ENCODE measurements at regions not wholly inside any gene's neighbourhood (a gene's known extent, or its start where the extent isn't known, plus 50 kb on each side); places are given as distances from the start of the nearest gene placed in this dataset.
"Not testable (repeated sequence)": the region's sequence is repeated elsewhere in the genome, so short reads cannot be mapped to it uniquely, and the experiment has no call there.

DNA sequence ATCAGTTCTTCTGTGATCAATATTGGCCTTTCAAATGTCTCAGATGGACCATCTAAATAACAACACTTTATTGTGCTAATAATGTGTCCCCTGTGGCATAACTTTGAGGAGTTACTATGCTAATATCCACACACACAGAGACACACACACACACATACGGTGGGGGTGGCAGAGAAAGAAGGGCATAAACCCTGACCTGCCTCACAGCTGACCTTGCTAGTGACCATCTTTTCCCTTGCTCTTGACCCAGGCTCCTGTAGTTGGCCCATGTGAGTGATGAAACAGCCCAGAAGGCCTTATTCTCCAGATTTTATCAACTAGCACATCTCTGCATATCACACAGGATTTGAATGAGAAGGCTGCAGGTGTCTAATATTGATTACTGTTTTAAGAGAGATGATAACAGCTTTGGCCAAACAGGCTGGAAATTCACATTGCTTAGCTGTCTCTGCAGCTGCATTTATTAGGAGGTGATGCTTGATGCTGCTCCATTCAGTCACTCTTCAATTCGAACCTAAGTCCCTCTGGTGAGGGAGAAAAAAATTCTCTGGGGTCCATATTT is 176.4 kb downstream of the ACTR3 start:
- DNase-seq (ENCODE audit: low read depth): no peak

DNA sequence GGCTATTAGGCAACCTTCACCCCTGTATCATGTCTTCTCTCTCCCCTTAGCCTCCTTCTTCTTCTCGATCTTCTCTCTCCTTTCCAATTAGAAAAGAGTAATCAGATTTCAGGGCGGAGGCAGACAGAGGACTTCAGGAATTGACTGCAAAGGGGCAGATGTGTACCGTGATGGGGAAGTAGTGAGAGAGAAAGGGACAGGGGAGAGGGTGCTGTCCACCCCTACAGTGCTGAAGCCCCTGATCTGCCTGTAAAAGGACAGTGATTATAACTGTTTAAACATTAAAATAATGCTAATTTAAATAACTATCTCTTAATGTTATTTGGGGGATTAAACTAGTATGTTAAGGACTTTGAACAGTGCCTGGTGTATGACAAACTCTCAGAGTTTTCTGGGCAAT is 178.5 kb downstream of the ACTR3 start:
- DNase-seq (ENCODE audit: low read depth): peak; percentile 11

DNA sequence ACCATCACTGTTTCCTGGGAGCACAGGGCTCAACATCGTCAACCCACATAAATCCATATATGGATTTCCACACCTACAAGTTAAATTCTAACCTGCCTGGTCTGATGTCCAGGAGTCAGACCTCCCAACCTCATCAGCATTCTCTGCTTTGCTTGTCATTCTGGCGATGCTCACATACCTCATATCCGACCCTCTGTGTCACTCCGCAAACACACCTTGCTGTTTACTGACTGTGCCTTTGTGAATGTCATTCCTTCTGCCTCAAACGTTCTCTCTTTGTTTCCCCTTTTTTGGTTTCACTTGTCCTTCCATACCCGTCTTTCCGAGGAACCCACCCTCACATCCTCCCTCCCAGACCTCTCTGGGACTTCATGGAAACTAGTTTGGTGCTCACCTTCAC is 187.1 kb downstream of the ACTR3 start:
- no peak for DNase-seq (ENCODE audit: low read depth)

DNA sequence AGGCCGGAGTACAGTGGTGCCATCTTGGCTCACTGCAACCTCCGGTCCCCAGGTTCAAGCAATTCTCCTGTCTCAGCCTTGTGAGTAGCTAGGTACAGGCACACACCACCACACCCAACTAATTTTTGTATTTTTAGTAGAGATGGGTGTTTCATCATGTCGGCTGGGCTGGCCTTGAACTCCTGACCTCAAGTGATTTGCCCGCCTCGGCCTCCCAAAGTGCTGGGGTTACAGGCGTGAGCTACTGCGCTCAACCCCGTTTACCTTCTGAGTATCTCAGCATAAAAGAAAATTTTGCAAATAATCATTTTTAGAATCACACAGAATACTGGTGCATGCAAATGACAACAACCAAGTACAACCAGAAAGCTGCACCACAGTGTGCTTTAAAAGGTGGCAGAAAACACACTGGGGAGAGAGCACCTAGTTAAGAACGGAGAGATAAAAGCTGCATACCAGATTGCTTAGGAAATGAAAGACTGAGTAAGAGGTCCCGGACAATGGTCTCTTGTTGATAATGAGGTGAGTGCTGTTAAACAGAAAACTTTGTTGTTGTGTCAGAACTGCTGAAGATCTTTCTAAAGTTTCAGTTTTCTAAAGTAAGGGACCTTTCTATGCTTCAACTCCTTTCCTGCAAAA is 189.6 kb downstream of the ACTR3 start:
- no peak for DNase-seq (ENCODE audit: low read depth)

DNA sequence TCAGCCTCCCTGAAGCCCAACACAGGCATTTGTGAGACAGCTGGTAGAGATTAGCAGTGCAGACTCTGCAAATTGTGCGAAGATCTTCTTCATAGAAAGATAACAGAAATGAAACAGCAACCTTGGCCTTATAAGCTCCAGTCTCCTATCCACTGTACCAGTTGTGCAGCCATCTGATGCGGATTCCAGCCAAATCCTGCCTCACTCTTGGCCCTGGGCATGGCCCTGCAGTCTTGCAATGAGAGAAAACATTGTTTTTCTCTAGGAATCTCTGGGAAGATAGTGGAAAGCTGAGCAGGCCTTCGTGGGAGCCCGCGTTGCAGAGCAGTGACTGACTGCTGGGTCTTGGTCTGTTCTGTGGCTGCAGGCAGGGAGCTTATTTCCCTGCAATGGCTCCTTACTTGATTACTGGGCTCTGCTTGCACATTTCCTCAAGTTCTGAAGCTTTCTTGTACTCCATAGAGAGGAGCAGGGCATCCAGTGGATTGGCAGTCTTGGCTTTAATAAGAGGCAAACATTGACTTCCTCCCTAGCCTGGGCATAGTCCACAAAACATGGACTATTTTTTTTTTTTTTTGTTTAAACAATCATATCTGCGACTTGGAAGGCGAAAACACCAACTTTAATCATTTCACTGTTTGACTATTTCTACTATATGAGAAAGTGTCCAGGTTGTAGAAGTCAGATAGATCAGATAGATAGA is 193.0 kb downstream of the ACTR3 start:
- no peak for DNase-seq (ENCODE audit: low read depth)

DNA sequence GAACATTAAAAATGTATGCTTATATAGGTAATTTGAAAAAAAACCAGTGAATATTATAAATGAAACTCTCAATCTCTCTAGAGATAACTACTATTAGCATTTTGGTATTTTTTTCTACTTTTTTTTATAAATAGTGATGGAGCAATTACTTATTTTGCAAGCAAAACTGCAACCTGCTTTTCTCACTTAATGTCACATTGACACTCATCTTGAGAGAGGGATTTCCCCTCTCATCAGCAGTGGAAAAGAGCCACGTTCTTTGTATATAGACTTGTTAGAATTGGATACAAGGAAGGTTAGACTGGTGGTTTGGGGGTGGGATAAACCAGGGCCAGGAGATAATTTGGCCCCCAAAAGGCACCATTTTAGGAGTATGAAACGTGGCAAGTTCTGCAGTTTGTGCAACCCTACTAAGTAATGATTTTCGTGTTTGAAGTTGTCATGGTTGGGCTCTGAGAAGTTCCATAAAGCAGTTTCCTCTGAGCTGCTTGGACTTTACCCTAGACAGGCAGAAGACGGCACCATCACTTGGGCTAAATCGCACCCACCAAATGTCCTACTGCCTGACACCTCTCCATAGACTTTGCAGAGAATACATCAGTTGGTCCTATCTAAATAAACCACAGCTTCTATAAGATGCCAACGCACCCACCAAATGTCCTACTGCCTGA is 194.0 kb downstream of the ACTR3 start:
- DNase-seq (ENCODE audit: low read depth): no peak

DNA sequence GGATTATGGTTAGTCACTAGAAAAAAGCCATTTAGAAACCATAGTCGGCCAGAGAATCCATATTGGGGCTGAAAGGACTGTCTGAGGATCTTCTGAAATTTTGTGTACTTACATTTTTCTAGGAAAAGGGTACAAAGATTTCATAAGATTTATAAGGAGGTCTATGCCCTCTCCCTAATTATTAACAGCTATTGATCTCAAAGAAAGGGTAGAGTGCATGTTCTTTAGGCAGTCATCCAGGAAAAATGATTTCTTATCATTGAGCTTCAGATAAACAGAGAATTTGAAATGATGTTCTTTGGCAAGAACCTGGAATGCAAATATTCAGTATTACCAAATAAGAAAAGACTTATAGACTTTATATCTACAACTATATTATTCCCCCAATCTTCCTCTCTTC is 195.3 kb downstream of the ACTR3 start:
- DNase-seq (ENCODE audit: low read depth): no peak

DNA sequence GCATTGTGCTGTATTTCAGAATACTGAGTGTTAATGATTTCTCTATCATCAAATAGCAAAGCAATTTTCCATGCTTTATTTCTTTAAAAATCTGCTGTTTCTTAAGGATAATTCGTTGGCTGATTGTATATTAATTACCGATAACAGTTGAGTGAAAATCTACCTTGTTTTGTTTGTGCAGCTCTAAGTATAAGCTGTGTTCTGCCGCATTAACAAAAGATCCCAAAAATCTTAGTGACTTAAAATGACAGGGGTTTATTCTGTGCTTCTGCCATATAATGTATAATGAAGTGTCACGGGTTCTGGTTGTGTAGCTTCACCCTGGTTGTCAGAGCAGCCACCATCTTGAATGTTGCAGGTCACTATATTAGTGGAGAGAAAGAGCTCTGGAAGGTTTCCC is 196.1 kb downstream of the ACTR3 start:
- DNase-seq (ENCODE audit: low read depth): no peak

DNA sequence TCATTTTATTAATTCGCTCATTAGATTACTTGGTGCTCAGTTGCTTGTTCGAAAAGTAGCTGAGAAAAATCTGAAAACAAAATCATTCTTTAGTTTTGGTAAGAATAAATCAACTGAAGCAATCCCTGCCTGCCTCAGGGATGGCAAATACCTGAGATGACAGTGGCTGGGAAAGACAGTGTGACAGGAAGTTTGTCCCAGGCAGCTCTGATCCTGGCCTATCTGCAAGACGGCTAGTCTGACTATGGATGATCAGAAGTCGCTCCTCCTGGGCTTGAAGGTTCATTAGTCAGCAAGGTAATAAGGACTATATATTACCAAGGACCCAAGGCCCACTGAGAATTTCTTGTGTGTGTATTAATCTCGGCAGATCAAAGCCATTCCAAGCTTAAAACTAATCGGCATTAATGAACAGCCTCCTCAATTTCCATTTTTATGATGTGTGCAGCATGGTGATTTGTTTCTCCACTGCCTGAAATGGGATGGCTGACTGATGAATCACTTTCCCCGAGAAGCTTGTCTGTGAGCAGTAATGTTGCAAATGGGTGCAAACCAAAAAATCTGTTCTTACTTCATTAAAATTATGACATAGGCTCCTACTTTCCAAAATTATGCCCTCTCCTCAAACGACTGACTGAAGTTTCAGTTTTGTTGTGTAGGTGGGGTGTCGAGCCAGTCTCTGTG is 199.9 kb downstream of the ACTR3 start:
- DNase-seq (ENCODE audit: low read depth): peak; percentile 51

DNA sequence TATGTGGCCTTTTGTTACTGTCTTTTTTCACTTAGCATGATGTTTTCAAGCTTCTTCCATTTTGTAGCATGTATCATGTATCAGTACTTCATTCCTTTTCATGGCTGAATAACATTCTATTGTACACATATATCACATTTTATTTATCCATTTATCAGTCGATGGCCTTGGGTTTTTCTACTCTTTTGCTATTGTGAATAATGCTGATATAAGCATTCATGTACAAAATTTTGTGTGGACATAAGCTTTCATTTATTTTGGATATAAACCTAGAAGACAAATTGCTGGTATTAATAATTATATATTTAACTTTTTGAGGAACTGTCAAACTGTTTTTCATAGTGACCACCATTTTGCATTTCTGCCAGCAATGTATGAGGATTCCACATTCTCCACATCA is 201.1 kb downstream of the ACTR3 start:
- no peak for DNase-seq (ENCODE audit: low read depth)

DNA sequence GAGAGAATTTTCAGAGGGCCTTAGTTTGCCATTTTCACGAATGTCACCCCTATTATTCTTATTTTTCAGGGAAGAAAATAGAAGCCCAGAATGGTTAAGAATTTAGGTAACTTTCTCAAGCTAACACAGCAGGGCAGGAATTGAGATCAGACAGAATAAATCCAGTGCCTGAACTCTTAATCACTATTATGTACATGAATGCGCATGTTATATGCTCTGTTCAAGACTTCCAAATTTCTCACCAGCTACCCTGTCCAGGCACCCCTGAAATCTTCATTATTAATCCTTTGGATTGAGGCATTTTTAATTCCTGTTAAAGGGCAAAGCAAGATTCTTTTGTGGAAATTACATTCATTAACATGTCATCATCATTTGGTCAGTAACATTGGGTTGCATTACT is 218.4 kb downstream of the ACTR3 start:
- DNase-seq (ENCODE audit: low read depth): no peak

DNA sequence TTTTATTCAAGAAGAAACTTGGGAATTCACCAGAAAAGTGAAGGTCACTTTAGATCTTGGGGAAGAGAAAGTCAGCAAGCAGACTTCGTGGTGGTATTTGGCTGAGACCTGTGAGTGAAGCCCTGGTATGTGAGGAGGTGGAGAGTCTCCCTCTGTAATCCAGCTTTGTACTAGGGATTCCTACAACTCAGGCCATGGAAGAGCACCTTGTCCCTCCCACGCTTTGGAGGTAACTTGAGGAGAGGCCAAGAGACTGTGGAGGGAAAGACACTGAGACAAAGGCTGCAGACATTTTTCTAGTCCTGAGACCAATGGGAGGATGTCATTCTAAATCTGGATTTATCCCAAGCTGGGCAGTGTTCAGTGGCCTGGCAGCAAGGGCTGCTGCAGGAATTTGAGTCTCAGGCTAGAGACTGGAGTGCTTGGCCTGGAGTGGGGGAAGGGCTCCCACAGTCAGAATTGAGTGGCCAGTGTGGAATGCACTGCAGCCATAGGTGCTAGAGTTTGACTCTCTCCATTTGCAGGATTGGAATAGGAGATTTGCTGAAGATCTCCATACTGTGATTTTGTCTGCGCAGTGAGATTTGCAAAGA is 219.0 kb downstream of the ACTR3 start:
- DNase-seq (ENCODE audit: low read depth): peak; percentile 4

DNA sequence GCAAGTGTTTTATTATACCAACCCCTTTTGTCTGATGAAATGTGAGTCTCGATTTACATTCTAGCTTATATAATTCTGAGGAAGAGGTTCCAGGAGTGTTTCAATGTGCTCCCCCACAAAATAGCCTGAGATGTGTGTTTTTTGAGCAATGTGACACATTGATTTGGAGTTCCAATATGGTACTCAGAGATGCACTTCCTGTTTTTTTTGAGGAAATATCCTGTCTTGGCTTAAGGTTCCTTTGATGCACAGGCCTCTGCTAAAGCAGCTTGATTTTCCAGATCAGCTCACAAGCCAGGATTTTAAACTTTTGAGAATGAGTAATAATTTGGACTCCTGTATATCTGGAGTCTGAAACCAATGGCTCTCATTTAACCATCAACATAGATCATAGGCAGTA is 221.4 kb downstream of the ACTR3 start:
- no peak for DNase-seq (ENCODE audit: low read depth)

DNA sequence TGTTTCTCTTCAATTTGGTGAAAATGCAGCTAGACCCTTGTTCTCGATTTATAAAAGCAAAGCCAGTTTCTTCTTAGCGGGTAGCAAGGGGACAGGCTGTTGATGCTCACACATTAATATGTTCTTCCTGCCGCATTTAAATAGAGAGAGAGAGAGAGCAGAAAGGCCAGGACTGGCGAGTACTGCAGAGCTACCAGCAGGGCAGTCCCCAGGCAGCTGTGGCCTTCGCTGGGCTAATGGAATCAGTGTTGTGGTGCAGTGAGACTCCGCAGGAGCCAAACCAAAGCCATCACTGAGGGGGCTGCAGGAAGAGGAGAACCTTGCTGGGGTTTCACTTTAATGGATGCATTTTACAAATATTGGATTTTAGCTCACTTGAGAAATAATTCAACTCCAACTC is 223.6 kb downstream of the ACTR3 start:
- no peak for DNase-seq (ENCODE audit: low read depth)

DNA sequence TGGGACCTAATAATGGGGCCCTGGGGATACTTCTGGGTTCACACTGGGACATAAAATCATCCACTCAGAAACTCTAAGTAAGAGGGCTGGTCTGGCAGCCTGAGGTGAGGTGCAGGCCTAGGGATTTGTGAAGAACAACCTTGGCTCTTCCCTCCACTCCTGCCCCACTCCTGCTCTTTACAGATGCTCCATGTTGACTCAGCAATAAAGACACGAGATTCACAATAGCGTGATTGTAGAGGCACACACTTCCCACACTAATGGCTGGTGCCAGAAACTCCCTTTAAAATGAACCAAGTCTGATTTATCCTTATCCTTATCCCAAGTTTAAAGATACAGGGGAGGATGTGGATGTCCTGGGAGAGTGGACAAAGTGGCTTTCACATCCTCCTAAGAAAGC is 228.2 kb downstream of the ACTR3 start:
- DNase-seq (ENCODE audit: low read depth): no peak

DNA sequence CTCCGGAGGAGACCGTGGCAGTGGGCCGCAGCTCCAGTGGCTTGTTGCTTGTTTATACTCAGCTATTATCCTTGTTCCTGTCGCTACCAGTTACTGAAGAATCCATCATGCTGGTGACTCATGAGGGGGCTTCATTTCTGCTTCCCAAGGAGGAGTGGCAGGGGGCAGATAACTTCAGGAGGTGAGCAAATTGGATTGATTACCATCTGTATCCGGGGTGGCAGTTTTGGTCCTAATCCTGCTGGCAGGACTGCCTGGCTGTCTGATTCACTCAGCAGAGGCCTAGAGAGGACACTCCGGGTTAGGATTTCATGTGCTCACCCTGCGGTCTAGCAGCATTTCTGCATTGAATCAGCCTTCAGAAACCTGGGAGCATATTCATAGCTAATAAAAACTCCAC is 230.0 kb downstream of the ACTR3 start:
- peak; percentile 24 for DNase-seq (ENCODE audit: low read depth)

DNA sequence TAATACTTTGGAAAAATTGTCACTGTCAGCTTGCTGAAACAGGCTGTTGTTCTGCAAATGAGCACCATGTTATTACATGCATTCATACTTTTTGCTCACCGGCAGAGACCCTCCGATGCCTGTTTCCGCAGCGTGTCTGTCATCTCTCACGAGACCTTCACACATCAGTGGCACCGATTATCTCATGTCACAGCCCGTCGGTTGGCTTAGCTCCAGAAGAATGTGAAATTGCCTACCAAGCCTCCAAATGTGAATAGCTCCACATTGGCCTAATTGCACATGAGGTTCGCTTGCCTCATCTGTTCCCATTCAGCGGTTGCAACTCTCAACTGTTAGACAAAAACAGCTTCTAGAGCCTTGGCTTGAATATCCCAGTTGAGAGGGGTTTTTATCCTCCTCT is 233.0 kb downstream of the ACTR3 start:
- no peak for DNase-seq (ENCODE audit: low read depth)

DNA sequence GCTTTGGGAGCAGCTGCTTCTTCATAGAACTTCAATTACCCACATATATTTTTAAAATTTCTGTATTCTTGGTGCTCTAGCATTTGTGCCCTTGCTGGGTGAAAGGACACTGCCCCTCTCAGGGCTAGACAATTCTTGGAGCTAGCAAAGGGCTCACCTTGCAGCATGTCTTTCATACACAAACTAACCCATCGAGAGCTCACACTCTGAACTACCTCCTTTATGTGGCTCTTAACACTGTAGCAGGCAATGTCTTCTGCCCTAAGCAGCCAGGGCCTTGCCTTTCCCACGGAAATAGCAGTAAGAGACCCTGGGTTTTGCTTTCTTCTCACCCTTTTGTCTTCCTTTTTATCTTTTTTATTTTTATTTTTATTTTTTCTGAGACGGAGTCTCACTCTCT is 234.0 kb downstream of the ACTR3 start:
- no peak for DNase-seq (ENCODE audit: low read depth)

DNA sequence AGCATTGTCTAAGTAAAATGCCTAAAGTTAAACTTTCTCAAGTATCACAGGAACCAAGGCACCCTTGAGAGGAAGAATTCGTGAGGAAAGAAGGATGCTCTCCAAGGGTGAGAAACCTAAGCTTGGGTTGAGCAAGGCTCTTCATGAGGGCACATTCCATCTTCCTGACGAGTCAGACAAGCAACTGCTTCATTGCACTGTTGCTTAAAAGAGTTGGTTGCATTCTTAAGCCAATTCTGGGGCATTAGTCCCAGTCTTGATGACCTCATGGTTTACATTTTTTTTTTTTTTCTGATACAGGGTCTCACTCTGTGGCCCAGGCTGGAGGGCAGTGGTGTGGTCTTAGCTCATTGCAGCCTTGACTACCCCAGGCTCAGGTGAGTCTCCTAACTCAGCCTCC is 237.5 kb downstream of the ACTR3 start:
- DNase-seq (ENCODE audit: low read depth): peak; percentile 75

DNA sequence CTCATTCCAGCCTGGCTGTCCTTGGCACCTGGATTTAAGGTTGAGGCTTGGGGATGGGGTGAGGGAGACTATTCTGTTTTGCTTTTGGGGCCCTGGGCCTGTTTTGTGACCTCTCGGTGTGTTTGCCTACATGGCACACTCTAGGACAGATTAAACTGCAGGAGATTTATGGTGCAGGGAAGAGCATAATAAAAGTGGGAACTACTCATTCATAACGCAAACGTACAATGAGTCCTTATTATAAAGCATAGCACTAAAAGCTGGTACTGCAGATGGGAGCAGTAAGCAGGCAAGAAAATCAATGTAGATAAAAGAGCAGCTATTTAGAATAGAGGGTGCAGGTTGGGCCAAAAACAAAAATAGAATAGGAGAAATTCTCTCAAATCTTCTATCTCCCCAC is 238.4 kb downstream of the ACTR3 start:
- DNase-seq (ENCODE audit: low read depth): no peak

DNA sequence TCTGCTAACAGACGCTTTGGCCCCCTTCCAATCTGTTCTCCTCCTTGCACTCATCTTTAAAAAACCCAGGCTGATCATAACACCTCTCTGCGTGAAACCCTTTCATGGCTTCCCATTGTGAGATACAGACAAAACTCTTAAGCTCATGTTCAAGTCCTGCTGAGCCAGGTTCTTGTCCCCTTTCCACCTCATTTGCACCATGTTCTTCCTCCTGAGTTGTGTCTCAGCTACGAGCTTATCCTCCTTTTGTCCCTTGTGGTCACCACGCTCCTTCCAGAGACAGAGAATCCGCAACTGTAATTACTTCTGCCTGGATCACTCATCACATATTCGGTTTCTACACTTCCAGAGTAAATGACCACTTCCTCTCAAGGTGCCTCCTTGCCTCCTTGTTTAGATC is 238.8 kb downstream of the ACTR3 start:
- DNase-seq (ENCODE audit: low read depth): no peak

DNA sequence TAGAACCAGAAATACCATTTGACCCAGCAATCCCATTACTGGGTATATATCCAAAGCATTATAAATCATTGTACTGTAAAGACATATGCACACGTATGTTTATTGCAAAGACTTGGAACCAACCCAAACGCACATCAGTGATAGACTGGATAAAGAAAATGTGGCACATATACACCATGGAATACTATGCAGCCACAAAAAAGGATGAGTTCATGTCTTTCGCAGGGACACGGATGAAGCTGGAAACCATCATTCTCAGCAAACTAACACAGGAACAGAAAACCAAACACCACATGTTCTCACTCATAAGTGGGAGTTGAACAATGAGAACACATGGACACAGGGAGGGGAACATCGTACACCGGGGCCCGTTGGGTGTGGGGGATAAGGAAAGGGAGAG is 242.2 kb downstream of the ACTR3 start:
- DNase-seq (ENCODE audit: low read depth): not testable (repeated sequence)

Measured in EH (cell line).